DMS53 (cell line): ENCODE measurements at regions not wholly inside any gene's neighbourhood (a gene's known extent, or its start where the extent isn't known, plus 50 kb on each side); places are given as distances from the start of the nearest gene placed in this dataset.
A peak's percentile ranks its signal among the peaks of the same experiment; 100 is the strongest.

Experiments
- DNase-seq: peaks from one replicate; lab custom pipeline; 2025; lab: John Stamatoyannopoulos, UW

DNA sequence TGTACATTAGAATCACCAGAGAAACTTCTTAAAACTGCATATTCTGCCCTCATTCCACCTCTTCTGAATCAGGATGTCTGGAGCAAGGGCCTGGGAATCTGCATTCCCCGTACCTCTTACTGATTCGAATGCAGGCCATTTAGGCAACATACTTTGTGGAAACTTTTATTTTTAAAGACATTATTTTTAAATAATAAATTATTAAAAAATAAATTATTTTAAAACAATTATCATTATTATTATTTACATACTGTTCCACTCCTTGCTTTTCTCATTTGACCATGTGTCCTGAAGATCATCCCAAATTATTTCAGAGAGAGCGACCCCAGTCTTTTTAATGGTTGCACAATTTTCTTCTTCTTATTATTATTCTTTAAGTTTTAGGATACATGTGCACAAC lies 336.6 kb upstream of the TBC1D5 start:
- no peak for DNase-seq

DNA sequence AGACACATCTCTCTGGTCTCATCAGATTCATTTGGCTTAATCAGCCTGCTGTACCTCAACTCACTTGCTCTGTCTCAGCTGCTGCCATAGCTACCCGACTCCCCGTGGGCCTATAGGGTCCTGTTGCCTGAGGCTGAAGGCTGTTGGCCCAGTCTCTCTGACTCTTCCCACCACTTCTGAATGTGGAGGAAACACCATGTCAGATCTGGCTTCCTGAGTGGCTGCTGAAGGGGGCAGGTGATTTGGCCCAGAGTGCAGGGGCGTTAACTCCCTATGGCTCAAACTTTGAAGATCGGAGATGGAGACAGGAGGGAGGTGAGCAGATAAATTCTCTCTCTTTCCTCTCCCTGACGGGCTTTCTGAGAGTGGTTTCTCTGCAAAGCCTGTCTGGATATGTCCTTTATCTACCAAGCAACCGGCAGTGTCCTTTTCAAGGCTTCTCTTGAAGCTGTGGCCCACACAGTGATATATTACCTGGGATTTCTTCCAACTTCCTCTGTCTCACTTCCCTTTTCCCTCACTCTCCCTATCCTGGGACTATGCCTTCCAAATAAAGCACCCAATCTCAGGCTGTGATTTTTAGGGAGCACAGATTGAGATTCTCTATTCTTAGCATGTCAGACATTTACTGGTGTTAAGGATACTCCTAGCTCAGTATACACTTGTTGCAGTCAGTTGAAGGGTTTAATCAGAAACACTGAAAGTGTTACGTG lies 334.9 kb upstream of the TBC1D5 start:
- DNase-seq, result no peak

DNA sequence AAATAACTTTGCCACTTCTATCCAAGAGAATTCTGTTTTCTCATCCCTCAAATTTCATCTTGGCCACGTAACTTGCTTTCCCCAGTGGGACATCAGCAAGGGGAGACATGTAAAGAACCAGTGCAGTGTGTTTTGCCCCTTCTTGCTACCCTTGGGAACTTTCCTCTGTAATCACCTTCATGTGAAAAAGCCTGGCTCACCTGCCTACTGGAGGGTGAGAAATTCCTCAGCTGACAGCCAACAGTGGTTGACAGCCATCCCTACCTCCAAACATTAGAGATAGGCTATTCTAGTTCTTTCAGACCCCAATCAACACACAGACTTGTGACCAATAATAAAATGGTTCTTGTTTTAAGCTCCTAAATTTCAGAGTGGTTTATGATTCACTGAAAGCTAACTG lies 333.9 kb upstream of the TBC1D5 start:
- DNase-seq, result no peak

DNA sequence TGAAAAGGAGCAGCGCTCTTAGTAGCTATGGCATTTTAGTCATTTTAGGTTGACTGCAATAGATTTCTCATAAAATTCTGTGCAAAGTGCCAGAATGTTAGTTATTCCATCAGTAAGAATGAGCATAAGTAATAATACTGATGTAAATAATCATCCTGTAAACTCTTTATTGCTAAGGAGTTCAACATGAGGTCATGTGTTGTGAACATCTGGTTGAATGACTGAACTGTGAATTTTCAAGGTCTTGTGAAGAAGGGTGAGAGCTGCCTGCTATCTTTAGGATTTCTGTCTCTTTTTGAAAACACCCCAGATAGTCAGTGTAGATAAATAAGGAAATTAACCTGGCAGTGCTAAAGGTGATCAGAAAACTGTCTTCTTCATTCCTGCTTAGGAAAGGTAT lies 333.4 kb upstream of the TBC1D5 start:
- no peak for DNase-seq

DNA sequence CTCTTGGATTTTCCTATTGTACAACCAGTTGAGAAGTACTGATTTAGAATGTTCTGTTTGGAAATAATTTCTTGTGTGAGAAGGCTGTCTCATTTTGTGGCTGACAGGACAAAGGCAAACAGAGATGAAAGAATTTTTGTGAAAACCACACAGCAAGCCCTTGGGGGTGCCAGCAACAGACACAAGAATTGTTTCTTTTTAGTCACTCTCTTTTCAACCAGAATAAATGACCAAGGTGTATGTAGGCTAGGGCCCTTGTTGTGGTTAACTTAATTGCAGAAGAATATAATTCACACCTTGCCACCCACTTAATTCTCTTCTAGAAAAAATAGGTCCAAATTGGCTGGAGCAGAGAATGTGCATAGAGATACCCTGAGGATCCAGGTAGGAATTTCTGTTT lies 329.4 kb upstream of the TBC1D5 start:
- no peak for DNase-seq

DNA sequence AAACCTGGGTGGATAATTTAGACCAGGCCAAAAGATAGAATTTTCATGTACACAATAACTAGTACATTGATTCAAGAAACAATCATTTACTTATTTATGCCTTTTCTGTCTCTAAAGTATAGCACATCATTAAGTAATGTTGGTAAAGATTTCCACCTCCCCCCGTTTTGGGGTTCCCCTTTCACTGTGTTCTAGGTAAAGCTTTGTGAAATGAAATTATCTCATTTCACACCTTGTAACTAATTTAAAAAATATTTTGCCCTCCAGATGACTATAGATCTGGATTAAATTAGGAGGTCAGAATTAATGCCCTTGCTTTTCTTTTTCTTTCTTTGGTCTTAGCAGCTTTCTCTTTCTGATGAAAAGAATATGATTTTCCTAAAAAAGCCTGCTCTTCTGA lies 328.5 kb upstream of the TBC1D5 start:
- no peak for DNase-seq

DNA sequence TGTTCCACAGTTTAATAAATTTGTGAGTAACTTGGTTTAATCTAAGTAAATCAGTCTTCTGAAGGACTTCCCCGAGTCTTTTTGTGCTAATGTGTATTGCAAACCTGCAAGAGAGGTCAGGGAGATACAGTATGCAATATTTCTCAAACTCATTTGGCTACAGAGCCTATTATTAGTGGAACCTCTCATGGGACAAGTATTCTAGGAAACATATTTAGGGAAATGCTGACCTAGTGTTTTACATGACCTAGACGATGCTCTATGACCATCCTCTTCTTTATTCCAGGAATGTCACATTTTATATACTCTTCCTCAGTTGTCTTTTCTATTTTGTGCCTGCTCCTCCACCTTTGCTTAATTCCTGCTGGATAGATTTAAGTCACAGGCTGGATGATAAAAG lies 327.8 kb upstream of the TBC1D5 start:
- DNase-seq, result no peak

DNA sequence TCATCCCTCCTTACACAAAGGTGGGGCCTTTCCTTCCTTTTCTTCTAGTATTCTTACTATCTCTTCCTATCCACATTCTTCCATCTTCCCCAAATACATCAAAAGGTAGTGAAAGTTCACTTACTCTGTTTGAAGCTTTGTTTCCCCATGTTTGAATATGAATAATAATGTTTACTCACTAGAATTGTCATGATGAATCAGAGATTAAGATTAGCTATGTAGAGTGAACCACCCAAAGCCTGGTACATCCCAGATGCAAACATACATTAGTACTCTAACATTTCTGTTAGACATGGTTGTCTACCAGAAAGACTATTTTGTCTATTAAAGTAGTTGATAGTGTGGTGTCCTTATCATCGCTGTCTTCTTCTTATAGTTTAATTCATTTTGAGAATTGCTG lies 327.1 kb upstream of the TBC1D5 start:
- DNase-seq, result no peak

DNA sequence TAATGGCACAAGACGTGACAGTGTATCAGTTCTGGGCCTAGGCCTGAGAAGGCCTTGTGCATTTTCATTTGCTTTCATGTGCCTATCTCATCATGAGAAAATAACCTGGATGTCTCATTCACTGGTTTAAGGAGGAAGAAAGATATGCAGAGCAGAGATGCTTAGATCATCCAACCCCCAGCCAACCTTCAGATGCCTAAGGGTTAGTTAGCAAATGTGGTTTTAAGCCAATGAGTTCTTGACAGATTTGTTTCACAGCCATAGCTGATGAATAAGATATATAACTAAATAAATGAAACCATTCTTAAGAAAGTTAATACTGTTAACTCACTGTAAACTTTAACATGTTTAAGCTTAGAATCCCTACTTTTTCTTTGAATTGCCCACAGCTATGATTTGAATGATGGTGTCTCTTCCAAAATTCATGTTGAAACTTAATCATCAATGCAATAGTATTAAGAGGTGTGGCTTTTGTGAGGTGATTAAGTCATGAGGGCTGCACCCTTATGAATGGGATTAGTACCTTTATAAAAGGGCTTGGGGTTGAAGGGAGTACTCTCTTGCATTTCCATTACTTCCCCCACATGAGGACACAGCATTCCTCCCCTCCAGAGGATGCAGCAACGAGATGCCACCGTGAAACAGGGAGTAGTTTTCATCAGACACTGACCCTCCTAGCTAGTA lies 324.6 kb upstream of the TBC1D5 start:
- no peak for DNase-seq

DNA sequence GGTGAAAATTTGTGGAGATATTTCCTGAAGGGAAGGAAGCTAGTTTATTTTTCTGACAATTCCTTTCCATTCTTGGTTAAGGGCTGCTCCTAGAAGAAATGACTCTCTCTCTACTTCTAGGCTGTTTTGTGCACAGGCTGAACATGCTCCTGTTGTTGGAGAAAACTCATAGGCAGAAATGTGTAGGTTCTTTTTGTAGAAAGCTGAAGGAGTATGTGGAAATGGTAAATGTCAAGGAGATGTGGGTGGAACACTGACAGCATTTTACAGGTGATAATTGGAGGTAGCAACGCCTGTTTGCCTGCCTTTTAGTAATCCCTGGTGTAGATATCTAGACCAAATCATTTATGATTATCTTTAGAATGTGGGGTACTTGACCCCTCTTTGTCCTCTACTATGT lies 322.2 kb upstream of the TBC1D5 start:
- DNase-seq, result no peak

DNA sequence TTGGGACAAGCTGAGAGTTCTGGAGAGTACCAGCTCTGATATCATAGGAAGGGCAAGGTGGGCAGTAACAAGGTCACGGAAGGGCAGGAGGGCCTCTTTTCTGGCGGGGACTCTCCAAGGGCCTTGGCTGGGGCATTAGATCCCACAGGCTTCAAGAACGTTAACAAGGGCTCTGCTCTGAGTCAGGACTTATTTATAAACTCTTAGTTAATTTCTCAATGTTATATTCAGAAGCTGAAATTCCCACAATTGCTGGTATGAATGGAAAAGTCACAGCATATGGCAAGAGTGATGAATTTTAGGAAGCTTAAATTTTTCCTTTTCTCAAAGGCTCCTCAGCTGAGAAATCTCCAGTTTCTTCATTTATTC lies 320.2 kb upstream of the TBC1D5 start:
- no peak for DNase-seq

DNA sequence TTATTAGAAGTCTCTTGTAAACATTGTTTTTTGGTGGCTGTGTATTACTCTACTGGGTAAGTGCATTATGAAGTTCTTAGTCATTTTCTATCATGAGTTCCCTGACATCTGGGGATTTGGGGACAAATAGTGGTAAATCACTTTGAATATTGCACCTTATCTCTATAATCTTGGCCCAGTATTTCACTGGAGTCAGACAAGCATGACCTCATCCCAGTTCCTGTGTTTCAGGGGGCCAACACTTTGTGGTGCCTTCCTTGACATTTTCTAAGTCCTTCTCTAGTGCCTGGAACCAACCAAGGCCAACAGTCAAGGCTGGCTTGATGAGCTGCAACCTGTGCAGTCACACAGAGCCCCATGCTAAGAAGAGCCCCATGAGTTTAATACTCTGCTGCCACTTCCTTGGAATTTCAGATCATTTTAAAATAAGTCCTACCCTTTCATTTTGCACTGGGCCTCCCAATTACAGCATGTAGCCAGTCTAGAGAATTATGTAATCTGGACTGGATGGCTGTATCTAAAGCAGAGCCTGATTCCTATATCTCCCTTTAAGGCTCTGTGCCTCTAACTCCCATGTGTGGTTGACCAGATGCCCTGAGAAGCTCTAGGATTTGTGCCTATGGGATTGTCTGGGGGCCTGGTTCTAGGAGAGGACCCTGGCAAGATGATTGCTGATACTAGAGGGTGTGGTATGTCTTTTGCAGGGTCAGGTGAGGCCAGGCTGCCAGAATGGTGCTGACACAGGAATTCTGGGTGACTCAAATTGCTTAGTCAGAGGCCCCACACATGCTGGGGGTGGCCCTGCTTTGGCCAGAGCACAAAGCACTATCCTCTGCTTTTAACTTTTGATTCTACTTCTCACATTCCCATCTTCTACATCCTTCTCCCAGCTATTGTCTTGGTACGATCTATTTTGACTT lies 319.6 kb upstream of the TBC1D5 start:
- DNase-seq, result no peak

DNA sequence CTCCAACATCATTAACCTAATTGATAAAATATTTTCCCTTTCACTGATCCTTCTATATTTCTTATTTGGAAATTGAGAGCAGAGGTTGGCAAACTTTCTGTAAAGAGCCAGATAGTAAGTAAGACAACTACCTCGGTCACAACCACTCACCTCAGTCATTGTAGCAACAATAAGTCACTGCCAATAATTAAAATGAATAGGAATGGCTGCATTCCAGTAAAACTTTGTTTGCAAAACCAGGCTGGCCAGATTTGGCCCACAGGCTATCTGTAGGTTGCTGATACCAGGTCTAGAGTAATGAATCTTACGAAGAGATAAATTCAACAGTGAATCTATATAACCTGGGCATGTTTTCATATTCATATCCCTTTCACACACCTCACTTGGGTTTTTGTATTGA lies 316.2 kb upstream of the TBC1D5 start:
- no peak for DNase-seq

DNA sequence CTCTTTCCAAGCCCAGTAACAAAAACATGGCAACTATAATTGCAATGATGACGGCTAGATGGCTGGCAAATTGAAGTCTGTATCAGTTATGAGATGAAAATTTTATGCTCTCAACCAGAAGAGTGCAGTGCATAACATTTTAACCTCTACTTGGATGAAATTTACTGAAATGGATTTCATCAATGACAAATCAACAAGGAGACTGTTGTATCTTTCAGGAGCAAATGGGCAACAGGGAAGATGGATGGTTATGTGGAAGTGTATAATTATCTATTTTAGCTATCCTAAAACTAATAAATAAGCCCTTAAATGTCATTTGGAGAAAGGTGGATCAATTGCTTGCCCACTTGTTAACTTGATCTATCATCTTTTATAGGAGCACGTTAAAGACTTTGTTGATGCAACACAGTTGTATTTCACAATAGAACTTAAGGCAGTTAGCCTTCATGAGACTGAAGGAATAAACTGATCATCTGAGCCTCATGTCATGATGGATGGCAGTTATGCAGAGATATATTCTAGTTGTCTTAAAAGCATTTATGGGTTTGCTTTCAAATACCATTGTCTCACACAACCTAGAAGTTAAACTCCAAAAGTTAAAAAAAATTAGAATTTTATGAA lies 315.1 kb upstream of the TBC1D5 start:
- no peak for DNase-seq

DNA sequence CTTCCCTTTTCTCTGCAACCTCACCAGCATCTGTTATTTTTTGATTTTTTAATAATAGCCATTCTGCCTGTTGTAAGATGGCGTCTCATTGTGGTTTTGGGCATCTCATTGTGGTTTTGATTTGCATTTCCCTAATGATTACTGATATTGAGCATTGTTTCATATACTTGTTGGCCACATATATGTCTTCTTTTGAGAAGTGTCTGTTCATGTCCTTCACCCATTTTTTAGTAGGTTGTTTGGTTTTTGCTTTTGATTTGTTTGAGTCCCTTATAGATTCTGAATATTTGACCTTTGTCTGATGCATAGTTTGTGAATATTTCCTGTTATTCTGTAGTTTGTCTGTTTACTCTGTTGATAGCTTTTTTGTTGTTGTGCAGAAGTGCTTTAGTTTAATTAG lies 312.2 kb upstream of the TBC1D5 start:
- DNase-seq, result no peak

DNA sequence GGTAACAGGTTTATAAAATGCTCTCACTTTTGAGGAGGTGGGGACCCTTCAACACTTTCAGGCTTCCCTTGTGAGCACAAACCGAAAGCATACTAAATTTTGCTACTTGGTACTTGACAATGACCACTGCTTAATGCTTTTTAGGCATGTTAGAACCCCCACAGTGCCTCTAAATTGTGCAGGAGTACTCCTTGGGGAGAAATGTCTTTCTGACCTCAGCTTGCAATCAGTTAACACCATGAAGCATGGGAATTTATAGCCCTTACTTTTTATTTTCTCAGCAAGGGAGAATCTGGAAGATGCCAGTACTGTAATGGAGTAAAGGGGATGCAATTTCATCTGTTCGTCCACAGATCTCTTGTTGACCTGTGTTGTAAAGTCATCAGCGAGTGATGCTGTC lies 308.9 kb upstream of the TBC1D5 start:
- no peak for DNase-seq

DNA sequence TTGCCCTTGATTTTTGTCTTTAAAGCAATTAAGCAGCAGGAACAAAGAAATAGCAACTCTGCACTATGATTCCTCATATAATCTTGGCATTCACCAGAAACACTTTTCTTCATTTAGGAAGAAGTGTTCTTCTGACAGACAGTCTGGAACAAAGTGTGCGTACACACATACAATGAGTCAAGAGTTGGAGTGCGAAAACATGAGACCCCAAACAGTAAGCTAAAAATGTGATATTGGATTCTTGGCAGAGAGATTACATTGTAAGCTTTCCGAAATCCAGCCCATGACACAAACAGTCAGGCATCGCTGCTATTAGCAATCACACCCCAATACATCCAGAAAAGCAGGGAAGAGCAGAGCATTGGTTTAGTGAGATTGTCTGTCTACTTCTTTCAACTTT lies 306.7 kb upstream of the TBC1D5 start:
- DNase-seq, result no peak

DNA sequence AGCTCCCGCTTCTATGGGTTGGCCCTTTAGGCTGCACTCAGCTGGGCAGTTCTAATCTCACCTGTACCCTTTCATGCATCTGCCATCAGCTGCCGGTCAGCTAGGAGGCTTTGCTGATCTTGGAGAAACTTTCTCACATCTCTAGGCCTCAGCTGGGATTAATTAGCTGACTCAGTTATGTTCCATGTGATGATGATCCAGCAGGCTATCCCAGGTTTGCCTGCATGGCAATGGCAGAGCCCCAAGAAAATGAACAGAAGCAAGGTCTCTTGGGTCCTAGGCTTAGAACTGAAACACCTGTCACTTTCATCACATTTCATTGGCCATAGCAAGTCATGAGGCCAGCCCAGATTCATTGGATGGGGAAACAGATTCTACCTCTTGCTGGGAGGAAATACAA lies 304.6 kb upstream of the TBC1D5 start:
- no peak for DNase-seq

DNA sequence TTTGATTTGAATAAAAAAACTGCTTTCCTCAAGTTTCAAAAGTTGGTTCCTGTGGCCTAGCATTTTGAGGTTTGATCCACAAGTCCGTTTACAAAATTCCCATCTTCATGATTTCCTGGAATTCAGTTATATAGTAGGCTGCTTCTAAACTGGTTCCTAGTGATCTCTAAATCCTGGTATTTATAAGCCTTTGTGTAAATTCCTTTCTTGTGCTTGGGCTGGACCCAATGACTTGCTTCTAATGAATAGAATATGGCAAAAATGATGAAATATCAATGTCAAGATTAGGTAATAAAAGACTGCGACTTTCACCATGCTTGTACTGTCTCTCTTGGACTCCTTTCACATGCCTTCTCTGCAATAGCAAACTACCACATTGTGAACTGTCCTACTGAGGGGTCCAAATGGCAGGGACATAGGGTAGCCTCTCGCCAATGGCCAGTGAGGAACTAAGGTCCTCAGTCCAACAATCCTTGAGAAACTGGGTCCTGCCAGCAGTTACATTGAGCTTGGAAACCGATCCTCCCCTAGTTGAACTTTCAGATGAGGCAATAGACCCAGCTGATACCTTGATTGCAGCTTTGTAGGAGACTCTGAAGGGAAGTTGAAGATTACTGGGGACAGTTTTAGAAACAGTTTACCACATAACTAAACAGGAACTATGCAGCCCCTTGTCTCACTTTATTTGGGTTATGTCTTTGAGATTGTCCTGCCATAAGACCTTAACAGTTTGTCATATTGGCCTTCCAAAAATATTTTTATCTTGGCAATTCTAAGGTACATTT lies 303.9 kb upstream of the TBC1D5 start:
- DNase-seq, result no peak

DNA sequence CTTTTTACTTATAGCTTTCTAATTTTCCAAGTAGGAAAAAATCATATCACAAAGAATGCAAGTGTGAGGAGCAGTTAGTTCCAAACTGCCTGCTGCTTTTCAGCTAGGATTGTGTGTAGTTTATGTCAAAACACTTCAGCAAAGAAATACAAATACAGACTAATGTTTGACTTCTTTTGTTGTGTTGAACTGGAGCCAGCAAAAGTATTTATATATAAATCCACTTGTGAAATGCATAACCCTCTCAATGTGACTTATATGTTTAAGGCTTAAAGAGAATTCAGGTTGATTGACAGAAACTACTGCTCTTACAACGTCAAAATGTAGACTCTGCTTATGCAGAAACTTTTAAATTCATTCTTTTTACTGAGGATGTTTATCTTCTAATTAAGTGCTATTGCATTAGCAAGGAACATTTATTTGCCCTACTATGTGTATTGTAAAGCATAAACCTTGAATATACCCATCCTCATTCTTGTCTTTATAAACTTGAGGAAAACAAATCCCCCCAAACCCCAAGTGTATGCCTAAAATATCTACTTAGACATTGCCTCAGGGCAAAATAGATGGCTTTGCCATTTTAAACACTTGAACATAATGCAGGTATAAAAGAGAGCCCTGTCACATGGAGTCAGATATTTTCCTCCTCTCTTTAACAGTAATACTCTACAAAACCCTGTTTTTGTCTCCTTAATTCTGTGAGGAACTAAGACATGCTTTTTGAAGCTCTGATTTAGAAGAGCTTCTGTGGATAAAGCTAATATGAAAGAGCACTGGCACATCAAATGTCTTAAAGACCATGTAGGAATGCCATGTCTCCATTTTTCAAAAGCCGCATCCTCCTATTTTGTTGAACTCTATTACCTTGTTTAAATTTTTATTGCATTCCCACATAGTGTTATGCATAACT lies 302.8 kb upstream of the TBC1D5 start:
- peak; percentile 73 for DNase-seq

DNA sequence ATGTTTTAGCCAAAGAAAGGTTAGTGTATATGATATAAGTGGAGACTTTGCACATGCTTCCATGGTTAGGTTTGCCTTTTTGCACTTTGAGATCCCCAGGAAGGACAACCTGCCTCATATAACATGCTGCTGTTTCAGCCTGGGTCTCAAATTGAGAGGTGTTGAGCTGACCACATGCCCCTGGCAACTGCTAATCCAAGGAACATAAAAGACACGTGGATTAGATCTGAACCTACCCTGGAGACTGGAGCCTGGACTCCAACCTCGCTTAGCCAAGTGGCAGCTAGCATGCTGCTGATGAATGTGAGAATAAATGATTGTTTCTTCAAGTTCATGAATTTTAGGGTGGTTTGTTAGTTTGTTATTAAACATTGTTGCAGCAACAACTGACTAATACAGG lies 301.8 kb upstream of the TBC1D5 start:
- DNase-seq, result peak; percentile 2
